Neural cell (in vitro differentiated cells): ENCODE measurements at regions not wholly inside any gene's neighbourhood (a gene's known extent, or its start where the extent isn't known, plus 50 kb on each side); places are given as distances from the start of the nearest gene placed in this dataset.

Experiments used
- H2AFZ ChIP-seq: fragments of 200-600, 300-800 bp; sonication (generic), shearing (Covaris generic); 2 replicates; pipeline ENCODE4 v1.6.0; 2014; ENCODE audit warnings: low read depth, mild to moderate bottlenecking, antibody characterized with exemption, low read length, moderate library complexity
- H3F3A ChIP-seq: fragments of 200-600 bp; shearing (Covaris generic); 2 replicates; pipeline ENCODE4 v1.6.1; 2016; ENCODE audit warnings: mild to moderate bottlenecking, moderate library complexity, mixed read lengths, antibody characterized with exemption, low read length; ENCODE audit not compliant: insufficient read depth, poor library complexity, severe bottlenecking
- H3K27ac ChIP-seq: fragments of 200-600, 300-800 bp; sonication (generic), shearing (Covaris generic); 2 replicates; pipeline ENCODE4 v1.5.1; 2014; ENCODE audit warnings: mild to moderate bottlenecking, low read length, moderate library complexity
- H3K27me3 ChIP-seq: fragments of 300-800, 200-600 bp; sonication (generic), shearing (Covaris generic); 2 replicates; pipeline ENCODE4 v1.6.0; 2014; ENCODE audit warnings: mild to moderate bottlenecking, low read depth, low read length, moderate library complexity; ENCODE audit not compliant: insufficient read depth
- H3K36me3 ChIP-seq: fragments of 300-800, 200-600 bp; sonication (generic), shearing (Covaris generic); 2 replicates; pipeline ENCODE4 v1.5.1; 2014; ENCODE audit warnings: mild to moderate bottlenecking, antibody characterized with exemption, low read length, moderate library complexity; ENCODE audit not compliant: insufficient read depth
- H3K4me2 ChIP-seq: fragments of 300-800, 200-600 bp; sonication (generic), shearing (Covaris generic); 2 replicates; pipeline ENCODE4 v1.6.0; 2014; ENCODE audit warnings: mild to moderate bottlenecking, low read length
- H3K4me3 ChIP-seq: fragments of 300-800, 200-600 bp; sonication (generic), shearing (Covaris generic); 2 replicates; pipeline ENCODE4 v1.5.1; 2014; ENCODE audit warnings: mild to moderate bottlenecking, low read length, moderate library complexity
- H3K79me2 ChIP-seq: fragments of 200-600 bp; shearing (Covaris generic); replicated peaks from 2 replicates; pipeline ENCODE4 v1.6.0; 2014; ENCODE audit warnings: mild to moderate bottlenecking, low read length, moderate library complexity; ENCODE audit not compliant: insufficient read depth
- H3K9ac ChIP-seq: fragments of 300-800, 200-600 bp; sonication (generic), shearing (Covaris generic); 2 replicates; pipeline ENCODE4 v1.6.1; 2016; ENCODE audit warnings: mild to moderate bottlenecking, low read length, mixed read lengths
- H3K9me2 ChIP-seq: fragments of 200-600 bp; shearing (Covaris generic); 2 replicates; pipeline ENCODE4 v1.6.1; 2016; ENCODE audit warnings: mild to moderate bottlenecking, low read length, mixed read lengths; ENCODE audit not compliant: insufficient read depth
- H3K9me3 ChIP-seq: fragments of 200-600, 300-800 bp; sonication (generic), shearing (Covaris generic); 2 replicates; pipeline ENCODE4 v1.6.1; 2016; ENCODE audit warnings: mild to moderate bottlenecking, mixed run types, low read length, moderate library complexity, mixed read lengths
- H4K20me1 ChIP-seq: fragments of 200-600 bp; shearing (Covaris generic); 2 replicates; pipeline ENCODE4 v1.6.1; 2016; ENCODE audit warnings: mild to moderate bottlenecking, mixed run types; ENCODE audit not compliant: insufficient read depth
- CTCF ChIP-seq: fragments of 450-650 bp; IDR thresholded peaks from 2 replicates; pipeline ENCODE4 v1.5.1; 2014; ENCODE audit warnings: antibody characterized with exemption, mild to moderate bottlenecking, moderate library complexity; ENCODE audit not compliant: poor library complexity, severe bottlenecking
- EP300 ChIP-seq: fragments of 450-650 bp; conservative IDR thresholded peaks from 2 replicates; pipeline ENCODE4 v1.6.1; 2014; ENCODE audit warnings: antibody characterized with exemption, mild to moderate bottlenecking, moderate library complexity; ENCODE audit not compliant: poor library complexity, severe bottlenecking
- EZH2 ChIP-seq: fragments of 200-600, 300-800 bp; shearing (Covaris generic), sonication (generic); IDR thresholded peaks from 2 replicates; pipeline ENCODE4 v1.6.1; 2014; ENCODE audit warnings: antibody characterized with exemption, low read length, borderline replicate concordance, mild to moderate bottlenecking; ENCODE audit not compliant: insufficient read depth, poor library complexity, severe bottlenecking
- MXI1 ChIP-seq: fragments of 450-650 bp; conservative IDR thresholded peaks from 2 replicates; pipeline ENCODE4 v1.6.1; 2014; ENCODE audit warnings: antibody characterized with exemption, mild to moderate bottlenecking; ENCODE audit not compliant: poor library complexity, severe bottlenecking
- POLR2AphosphoS5 ChIP-seq: IDR thresholded peaks from 2 replicates; pipeline ENCODE4 v1.6.1; 2012
- RAD21 ChIP-seq: fragments of 450-650 bp; conservative IDR thresholded peaks from 2 replicates; pipeline ENCODE4 v1.6.1; 2014; ENCODE audit warnings: antibody characterized with exemption, mild to moderate bottlenecking, moderate library complexity
- REST ChIP-seq: IDR thresholded peaks from 2 replicates; pipeline ENCODE4 v1.6.1; 2012; ENCODE audit warnings: borderline replicate concordance
- SMC3 ChIP-seq: fragments of 450-650 bp; conservative IDR thresholded peaks from 2 replicates; pipeline ENCODE4 v1.6.1; 2014; ENCODE audit warnings: antibody characterized with exemption, mild to moderate bottlenecking, moderate library complexity; ENCODE audit not compliant: poor library complexity
- TAF1 ChIP-seq: IDR thresholded peaks from 2 replicates; pipeline ENCODE4 v1.6.1; 2012; ENCODE audit warnings: low read depth

- H2AFZ ChIP-seq, result no peak overlapping the region
- H3K79me2 ChIP-seq, result no peaks in the 10 kb centered on the region
- no peak overlapping the region for H3K4me2 ChIP-seq
- H3K9ac ChIP-seq, result no peak overlapping the region
- TF ChIP-seq TAF1 (no peak), MXI1 (no peak), RAD21 (no peak), EP300 (no peak), EZH2 (no peak), SMC3 (no peak), POLR2AphosphoS5 (no peak)
- no peaks in the 10 kb centered on the region for H3K27me3 ChIP-seq
- H3K4me3 ChIP-seq, result no peak overlapping the region
- H4K20me1 ChIP-seq, result no peaks in the 10 kb centered on the region
- H3K36me3 ChIP-seq, result no peaks in the 10 kb centered on the region
- H3K9me2 ChIP-seq, result no peaks in the 10 kb centered on the region
- H3K27ac ChIP-seq, result no peak overlapping the region
- H3F3A ChIP-seq, result no peaks in the 10 kb centered on the region
- peaks cover 4% of the 10 kb centered on the region for H3K9me3 ChIP-seq
Observed at GRCh38 chr5:110134963-110135935, 445.5 kb downstream of the MAN2A1 start.

- H4K20me1 ChIP-seq, result no peaks in the 10 kb centered on the region
- H3K9me3 ChIP-seq, result no peaks in the 10 kb centered on the region
- no peaks in the 10 kb centered on the region for H3K9me2 ChIP-seq
- no peak overlapping the region for H3K4me2 ChIP-seq
- H3K79me2 ChIP-seq, result no peaks in the 10 kb centered on the region
- no peaks in the 10 kb centered on the region for H3K36me3 ChIP-seq
- no peak overlapping the region for H3K9ac ChIP-seq
- H3K4me3 ChIP-seq, result no peak overlapping the region
- H3K27me3 ChIP-seq, result no peaks in the 10 kb centered on the region
- TF ChIP-seq CTCF, result no peak
- no peak for TF ChIP-seq EZH2
- no peak for TF ChIP-seq MXI1
- no peak for TF ChIP-seq EP300
- no peak for TF ChIP-seq POLR2AphosphoS5
- TF ChIP-seq RAD21, result no peak
- no peak for TF ChIP-seq TAF1
- no peak for TF ChIP-seq SMC3
- TF ChIP-seq REST, result no peak
- H3F3A ChIP-seq, result no peaks in the 10 kb centered on the region
- no peak overlapping the region for H2AFZ ChIP-seq
- no peak overlapping the region for H3K27ac ChIP-seq
Observed at GRCh38 chr5:110150199-110150598, 460.5 kb downstream of the MAN2A1 start.
